Endothelial cell of umbilical vein (primary cell): ENCODE measurements at regions not wholly inside any gene's neighbourhood (a gene's known extent, or its start where the extent isn't known, plus 50 kb on each side); places are given as distances from the start of the nearest gene placed in this dataset.

Source experiments
- BruUV-seq: library from RNA; stranded (reverse); fragments of 400-500 nt; replicated peaks from 2 replicates; lab custom pipeline; 2021; lab: Mats Ljungman, UMichigan
- CTCF ChIA-PET: fragments of 300-600, 350-600 bp; sonication (Branson Sonifier 250); formaldehyde crosslinking; loops from one replicate; lab custom pipeline; 2021; ENCODE audit warnings: antibody characterized with exemption, inconsistent platforms; lab: Charles Lee
- POLR2A ChIA-PET: fragments of 300-600, 350-600 bp; sonication (Branson Sonifier 250); formaldehyde crosslinking; loops from one replicate; lab custom pipeline; 2021; ENCODE audit warnings: antibody characterized with exemption, inconsistent platforms; lab: Charles Lee
- DNase-seq: peaks from one replicate; pipeline ENCODE4 v3.0.0-alpha.2; 2011; ENCODE audit warnings: low read depth, low spot score
- FAIRE-seq: peaks from 2 replicates; lab custom pipeline; 2011; peaks lifted over from hg19 to GRCh38; lab: Jason Lieb, UNC
- H2AFZ ChIP-seq: 2 replicates; pipeline ENCODE4 v1.6.0; 2012; ENCODE audit warnings: low read depth, low read length, control low read depth, inconsistent platforms
- H3K27ac ChIP-seq: 2 replicates; pipeline ENCODE4 v1.5.1; 2011; ENCODE audit warnings: low read depth, mild to moderate bottlenecking, control low read depth, low read length, moderate library complexity; ENCODE audit not compliant: insufficient read depth
- H3K27me3 ChIP-seq, 2 experiments: 2 replicates each; pipeline versions ENCODE4 v1.6.0 to v1.6.1; 2011; ENCODE audit warnings: low read length in 2 of 2, mixed read lengths in 1 of 2; ENCODE audit not compliant: control insufficient read depth in 2 of 2, insufficient read depth in 2 of 2
- H3K36me3 ChIP-seq, 2 experiments: 2 replicates in 1 of 2; 3 replicates in 1 of 2; pipeline ENCODE4 v1.5.1; 2011; ENCODE audit warnings: low read length in 2 of 2, mild to moderate bottlenecking in 1 of 2, moderate library complexity in 1 of 2; ENCODE audit not compliant: control insufficient read depth in 2 of 2, insufficient read depth in 2 of 2; ENCODE audit errors: extremely low read depth in 1 of 2
- H3K4me1 ChIP-seq: 3 replicates; pipeline ENCODE4 v1.5.1; 2011; ENCODE audit warnings: mild to moderate bottlenecking, low read length; ENCODE audit not compliant: control insufficient read depth, insufficient read depth; ENCODE audit errors: extremely low read depth
- H3K4me2 ChIP-seq: 2 replicates; pipeline ENCODE4 v1.6.1; 2011; ENCODE audit warnings: low read length, control low read depth, mixed read lengths; ENCODE audit not compliant: insufficient read depth
- H3K4me3 ChIP-seq, 3 experiments: fragments of 200-600 bp in 1 of 3; sonication (generic), shearing (Covaris generic) in 1 of 3; replicated peaks in 1 of 3; 2 replicates each; pipeline ENCODE4 v1.5.1; 2011 to 2016; ENCODE audit warnings: control low read depth in 3 of 3, low read length in 3 of 3, mild to moderate bottlenecking in 2 of 3, inconsistent platforms in 1 of 3, low read depth in 1 of 3, moderate library complexity in 1 of 3; ENCODE audit not compliant: insufficient read depth in 1 of 3
- H3K79me2 ChIP-seq: 2 replicates; pipeline ENCODE4 v1.6.0; 2012; ENCODE audit warnings: low read length, inconsistent platforms; ENCODE audit not compliant: control insufficient read depth, insufficient read depth
- H3K9ac ChIP-seq: replicated peaks from 2 replicates; pipeline ENCODE3; 2011; ENCODE audit warnings: low read length, control low read depth; ENCODE audit not compliant: insufficient read depth; ENCODE audit errors: extremely low read depth
- H3K9me1 ChIP-seq: replicated peaks from 3 replicates; pipeline ENCODE4 v1.6.0; 2011; ENCODE audit warnings: mild to moderate bottlenecking, low read length; ENCODE audit not compliant: control insufficient read depth, insufficient read depth; ENCODE audit errors: extremely low read depth
- H3K9me3 ChIP-seq: replicated peaks from 2 replicates; pipeline ENCODE4 v1.5.1; 2012; ENCODE audit warnings: low read length, inconsistent platforms; ENCODE audit not compliant: control insufficient read depth, insufficient read depth
- H4K20me1 ChIP-seq: replicated peaks from 2 replicates; pipeline ENCODE3; 2011; ENCODE audit warnings: mild to moderate bottlenecking, low read length; ENCODE audit not compliant: control insufficient read depth, insufficient read depth; ENCODE audit errors: extremely low read depth
- EZH2 ChIP-seq: IDR thresholded peaks from 2 replicates; pipeline ENCODE4 v1.6.1; 2012; ENCODE audit warnings: borderline replicate concordance, low read depth, mild to moderate bottlenecking, moderate library complexity, low read length, inconsistent platforms; ENCODE audit not compliant: severe bottlenecking
- GATA2 ChIP-seq: IDR thresholded peaks from 2 replicates; pipeline ENCODE4 v1.7.0; 2011; ENCODE audit warnings: low read depth, mild to moderate bottlenecking, moderate library complexity, mixed read lengths, low read length; ENCODE audit not compliant: insufficient read length, insufficient read depth
- MYC ChIP-seq: IDR thresholded peaks from one replicate; pipeline ENCODE4 v1.6.1; 2011; ENCODE audit warnings: mild to moderate bottlenecking, low read depth, low read length
- POLR2A ChIP-seq: IDR thresholded peaks from 2 replicates; pipeline ENCODE4 v1.6.1; 2012; ENCODE audit warnings: low read depth, mild to moderate bottlenecking, control low read depth, low read length
- POLR2AphosphoS5 ChIP-seq: IDR thresholded peaks from 2 replicates; pipeline ENCODE4 v1.6.1; 2012; ENCODE audit warnings: low read depth, mild to moderate bottlenecking, control low read depth, low read length, moderate library complexity; ENCODE audit not compliant: insufficient read depth
- dilution Hi-C: fragments of 300-500 bp; cut with MboI; formaldehyde crosslinking; loops from one replicate; pipeline ENCODE4 v1.15.0; 2019; ENCODE audit warnings: low sequenced_read_pairs; ENCODE audit not compliant: extremely low pct_ligation_motif_present
- intact Hi-C: fragments of 100-400 bp; cut with micrococcal nuclease; formaldehyde crosslinking; loops from one replicate; pipeline ENCODE4 v1.10.0; 2022
- TF ChIP-seq, protein P1 (sequence below), 2 donors: IDR thresholded peaks; 1 replicate in 1 of 2; 2 replicates in 1 of 2; pipeline ENCODE4 v1.5.1; 2011; ENCODE audit warnings: low read length in 2 of 2, mild to moderate bottlenecking in 2 of 2, moderate library complexity in 2 of 2, control low read depth in 1 of 2, inconsistent platforms in 1 of 2, low read depth in 1 of 2; ENCODE audit not compliant: insufficient read depth in 1 of 2; ENCODE audit errors: extremely low read depth in 1 of 2
- TF ChIP-seq, protein P2 (sequence below): IDR thresholded peaks from 2 replicates; pipeline ENCODE4 v1.6.1; 2011; ENCODE audit not compliant: insufficient read depth, insufficient read length

DNA sequence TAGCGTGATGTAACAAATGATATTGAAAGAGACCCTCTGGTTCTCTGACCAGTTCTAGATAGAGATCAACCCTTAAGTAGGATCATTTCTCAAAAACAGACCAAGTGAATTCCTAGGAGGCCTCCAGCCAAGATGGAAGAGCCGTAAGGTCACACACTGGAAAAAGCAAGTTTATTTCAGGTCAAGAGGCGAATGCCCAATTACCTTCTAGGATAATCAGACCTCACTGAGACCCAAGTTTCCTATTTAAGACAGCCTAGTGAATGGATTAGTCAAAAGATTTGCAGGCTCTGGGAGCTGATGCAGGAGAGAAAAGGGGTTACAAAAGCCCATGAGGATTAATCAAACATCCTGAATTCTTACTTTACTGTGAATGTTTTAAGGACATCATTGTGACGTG is 486.1 kb upstream of the NRP1 start:
- Histone ChIP-seq H3K4me1 (no peaks in the 10 kb centered on the region), H3K9me3 (no peaks in the 10 kb centered on the region), H4K20me1 (no peaks in the 10 kb centered on the region), H3K79me2 (no peaks in the 10 kb centered on the region), H3K9ac (no peak overlapping the region), H3K27me3 (peaks cover 0 to 2% of the 10 kb centered on the region in 2 experiments), H3K4me3 (no peak overlapping the region), H2AFZ (no peak overlapping the region), H3K27ac (no peak overlapping the region), H3K4me2 (no peak overlapping the region), H3K36me3 (no peaks in the 10 kb centered on the region), H3K9me1 (no peaks in the 10 kb centered on the region)
- FAIRE-seq (no peak), DNase-seq (no peak)
- TF ChIP-seq POLR2AphosphoS5 (no peak), EZH2 (no peak), GATA2 (no peak), POLR2A (no peak), MYC (no peak)
- TF ChIP-seq, protein P1, sequence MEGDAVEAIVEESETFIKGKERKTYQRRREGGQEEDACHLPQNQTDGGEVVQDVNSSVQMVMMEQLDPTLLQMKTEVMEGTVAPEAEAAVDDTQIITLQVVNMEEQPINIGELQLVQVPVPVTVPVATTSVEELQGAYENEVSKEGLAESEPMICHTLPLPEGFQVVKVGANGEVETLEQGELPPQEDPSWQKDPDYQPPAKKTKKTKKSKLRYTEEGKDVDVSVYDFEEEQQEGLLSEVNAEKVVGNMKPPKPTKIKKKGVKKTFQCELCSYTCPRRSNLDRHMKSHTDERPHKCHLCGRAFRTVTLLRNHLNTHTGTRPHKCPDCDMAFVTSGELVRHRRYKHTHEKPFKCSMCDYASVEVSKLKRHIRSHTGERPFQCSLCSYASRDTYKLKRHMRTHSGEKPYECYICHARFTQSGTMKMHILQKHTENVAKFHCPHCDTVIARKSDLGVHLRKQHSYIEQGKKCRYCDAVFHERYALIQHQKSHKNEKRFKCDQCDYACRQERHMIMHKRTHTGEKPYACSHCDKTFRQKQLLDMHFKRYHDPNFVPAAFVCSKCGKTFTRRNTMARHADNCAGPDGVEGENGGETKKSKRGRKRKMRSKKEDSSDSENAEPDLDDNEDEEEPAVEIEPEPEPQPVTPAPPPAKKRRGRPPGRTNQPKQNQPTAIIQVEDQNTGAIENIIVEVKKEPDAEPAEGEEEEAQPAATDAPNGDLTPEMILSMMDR (IDR thresholded peaks at IDR 0.05; ENCODE audit: extremely low read depth in 1 of 2, insufficient read depth in 1 of 2, low read depth in 1 of 2, low read length in 2 of 2), result no peak
- TF ChIP-seq, protein P2, sequence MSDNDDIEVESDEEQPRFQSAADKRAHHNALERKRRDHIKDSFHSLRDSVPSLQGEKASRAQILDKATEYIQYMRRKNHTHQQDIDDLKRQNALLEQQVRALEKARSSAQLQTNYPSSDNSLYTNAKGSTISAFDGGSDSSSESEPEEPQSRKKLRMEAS, result no peak
- intact Hi-C loops, result no loop called here
- ChIA-PET CTCF (no interaction called here), POLR2A (no interaction called here)
- dilution Hi-C loops, result no loop called here
- no TSS peak for BruUV-seq
